ENCODE measurements at regions not wholly inside any gene's neighbourhood (a gene's known extent, or its start where the extent isn't known, plus 50 kb on each side); places are given as distances from the start of the nearest gene placed in this dataset.

DNA sequence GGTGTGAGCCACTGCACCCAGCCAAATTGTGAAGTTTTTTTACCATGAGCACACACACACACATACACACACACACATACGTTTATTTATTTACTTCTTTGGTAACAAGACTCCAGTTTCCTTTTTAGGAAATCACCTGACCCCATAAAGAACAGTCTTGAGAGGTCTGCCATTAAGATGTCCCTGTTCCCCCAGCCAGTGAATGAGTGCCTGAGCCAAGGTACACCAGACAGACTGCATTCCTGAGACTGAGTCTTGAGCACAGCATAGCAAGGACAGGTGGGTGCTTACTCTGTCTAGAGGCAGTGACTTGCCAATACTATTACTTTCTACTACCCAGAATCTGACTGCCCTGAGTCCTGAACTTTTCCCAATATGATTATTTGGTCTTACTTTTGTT, 167.2 kb upstream of the SATB2 start:
- DNase-seq = no peak

DNA sequence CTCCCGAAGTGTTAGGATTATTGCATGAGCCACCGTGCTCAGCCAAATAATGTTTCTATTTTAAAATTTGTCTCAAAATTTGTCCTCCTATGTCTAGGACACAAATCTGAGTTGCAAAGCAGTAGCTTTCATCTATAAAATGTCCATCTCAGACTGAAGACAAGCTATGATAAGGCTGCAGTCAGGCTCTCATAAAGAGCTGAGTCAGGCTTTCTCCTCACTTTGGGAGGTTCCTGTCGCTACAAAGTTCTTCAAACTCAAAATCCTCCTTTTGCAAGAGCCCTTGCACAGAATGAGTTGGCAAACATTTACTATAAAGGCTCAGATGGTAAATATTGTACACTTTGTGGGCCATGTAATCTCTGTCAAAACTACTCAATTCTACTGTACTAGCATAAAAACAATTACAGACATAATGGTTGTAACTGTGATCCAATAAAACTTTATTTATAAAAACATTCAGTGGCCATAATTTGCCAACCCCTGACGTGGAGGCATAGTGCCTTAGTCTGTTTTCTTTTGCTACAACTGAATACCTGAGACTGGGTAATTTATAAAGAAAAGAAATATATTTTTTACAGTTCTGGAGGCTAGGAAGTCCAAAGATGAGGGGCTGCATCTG, 154.9 kb upstream of the SATB2 start:
- no peak for DNase-seq

DNA sequence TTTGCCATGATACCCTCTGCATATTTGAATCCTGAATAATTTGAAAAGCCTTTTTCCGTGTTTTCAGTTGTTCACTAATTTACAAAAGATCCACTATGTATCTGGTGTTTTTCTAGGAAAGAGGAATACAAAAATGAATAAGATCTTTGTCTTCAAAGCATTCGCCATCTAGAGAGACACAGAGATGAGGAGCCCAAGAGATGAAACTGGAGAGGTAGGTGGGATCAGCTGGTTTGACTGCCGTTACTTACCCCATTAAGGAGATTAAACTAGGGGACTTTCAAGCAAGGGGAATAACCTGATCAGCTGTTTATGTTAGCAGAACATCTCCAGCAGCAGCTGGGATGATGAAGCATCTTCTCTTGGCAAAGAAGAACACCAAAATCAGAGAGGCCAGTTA, 150.2 kb upstream of the SATB2 start:
- DNase-seq = no peak

DNA sequence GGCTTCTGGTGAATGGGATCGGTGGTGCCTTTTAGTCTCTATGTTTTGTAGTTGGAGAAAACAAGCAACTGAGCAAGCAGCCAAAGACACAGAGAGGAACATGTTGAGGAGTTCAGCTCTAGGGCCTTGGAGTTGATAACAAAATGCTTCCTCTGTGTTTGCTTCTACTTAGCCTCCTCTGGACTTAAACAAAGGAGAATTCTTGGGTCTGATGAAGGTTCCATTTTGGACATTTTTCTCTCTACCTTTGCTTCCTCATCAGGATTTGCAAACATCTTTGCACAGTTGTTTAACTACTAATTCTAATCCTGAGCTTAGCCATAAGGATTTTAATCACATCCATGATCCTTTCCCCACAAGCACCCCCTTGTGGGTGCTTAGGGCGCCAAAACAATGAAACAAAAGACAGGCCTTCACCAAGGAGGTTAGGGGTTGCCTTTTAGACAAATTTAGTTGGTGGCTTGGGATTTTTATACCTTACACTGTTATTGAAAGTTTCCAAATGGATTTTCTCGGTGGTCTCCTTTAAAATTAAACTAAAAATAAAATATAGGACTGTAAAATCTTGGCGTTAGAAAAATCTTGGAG, 148.5 kb upstream of the SATB2 start:
- DNase-seq = no peak

DNA sequence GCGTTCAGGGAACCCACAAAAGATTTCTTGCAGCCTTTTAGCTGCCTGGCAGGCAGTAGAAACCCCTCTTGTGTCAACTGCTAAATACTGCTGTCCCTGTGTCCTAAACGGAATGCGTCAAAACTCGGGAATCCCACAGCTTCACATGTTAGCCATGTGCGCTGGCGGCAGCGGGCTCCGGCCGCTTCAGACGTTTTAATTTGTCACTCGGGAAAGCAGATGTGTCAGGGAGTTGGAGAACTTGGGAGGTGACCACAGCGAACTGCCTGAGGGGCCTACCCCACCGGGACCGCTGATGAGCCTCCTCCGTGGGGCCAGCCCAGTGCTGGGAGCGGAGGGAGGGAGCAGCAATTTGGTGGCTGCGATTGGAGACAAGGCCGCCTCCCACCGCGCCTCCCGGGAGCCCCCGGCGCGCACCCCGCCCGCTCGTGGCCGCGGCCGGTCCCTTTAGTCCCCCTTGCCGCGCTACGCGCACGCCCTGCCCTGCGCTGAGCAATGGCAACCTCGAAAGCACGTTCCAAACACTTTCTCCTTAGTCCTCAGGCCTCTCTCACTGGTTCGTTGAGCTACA, 146.1 kb upstream of the SATB2 start:
- DNase-seq = no peak

DNA sequence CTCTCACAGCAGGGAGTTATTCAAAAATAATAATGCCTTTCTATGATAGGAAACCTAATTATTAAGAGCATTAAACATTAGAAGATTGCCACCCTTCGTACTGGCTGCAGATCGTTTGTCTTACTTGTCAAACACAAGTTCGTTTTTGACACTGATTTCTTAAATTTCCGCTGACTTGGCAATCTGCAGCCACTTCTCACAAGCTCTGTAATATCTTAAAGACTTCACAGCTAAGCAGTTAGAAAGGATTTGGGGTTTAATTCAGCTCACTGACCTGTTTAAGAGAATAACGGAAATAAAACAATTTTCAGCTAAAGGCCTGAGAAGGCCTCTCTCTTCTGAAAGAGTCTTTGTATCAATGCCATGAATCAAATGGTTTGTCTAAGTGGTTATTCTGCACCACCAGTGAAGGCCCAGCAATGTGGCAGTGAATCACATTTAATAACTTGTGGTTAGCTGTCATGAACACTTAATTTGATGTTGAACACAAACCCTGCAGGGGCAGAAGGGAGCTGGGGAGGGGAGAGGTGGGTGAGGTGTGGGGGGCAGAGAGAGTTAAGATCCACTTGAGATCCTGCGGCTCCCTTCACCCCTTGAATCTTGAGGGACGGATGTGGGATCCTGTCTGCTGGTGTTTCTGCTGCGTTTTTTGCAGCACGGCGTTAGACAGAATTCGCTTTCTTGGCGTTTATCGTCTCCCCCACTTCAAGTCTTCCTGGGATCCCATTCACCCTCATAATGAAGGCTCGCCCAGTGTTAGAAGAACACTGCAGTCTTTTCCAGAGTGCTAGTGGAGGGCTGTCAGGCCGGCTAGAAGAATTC, 145.4 kb upstream of the SATB2 start:
- no peak for DNase-seq

DNA sequence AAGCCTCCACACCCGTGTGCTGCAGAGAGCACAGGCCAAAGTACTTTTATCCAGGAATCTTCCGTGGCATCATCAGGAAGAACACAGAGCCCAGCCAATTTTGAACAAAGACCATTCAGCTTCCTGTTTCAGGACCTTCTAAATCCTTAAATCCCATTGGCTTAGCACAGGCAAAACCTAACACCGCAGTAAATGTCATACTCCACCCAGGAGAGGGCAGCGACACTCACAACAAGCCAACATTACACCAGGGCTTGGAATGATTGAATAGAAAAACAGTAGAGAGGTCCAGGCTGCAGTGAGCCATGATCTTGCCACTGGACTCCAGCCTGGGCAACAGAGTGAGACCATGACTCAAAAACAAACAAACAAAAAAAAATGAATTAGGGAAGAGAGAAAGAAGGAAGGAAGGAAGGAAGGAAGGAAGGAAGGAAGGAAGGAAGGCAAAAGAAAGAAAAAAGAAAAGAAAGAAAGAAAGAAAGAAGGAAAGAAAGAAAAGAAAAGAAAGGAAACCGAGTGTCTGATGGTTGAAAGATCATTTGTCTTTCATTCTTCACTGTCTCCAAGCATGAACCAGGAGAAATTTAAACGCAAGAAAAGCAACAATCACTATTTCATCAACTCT, 144.6 kb upstream of the SATB2 start:
- DNase-seq = no peak

DNA sequence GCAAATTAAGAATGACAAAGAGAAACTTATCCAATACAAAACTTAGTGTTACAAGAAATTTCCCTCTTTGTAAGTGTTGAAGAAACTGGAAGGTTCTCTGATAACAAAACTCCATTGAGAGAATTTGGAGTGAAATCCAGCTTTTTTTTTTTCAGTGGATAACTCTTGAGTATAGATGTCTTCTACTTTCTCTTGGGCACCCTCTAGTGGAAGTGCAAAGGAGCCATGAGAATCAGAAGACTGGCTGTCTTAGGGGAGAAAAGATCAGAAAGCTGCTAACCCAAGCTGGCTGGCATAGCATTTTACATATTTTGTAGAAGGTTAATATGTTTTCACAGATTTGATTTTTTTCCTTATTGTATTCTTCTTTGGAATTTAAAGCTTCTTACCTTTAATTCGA, 138.8 kb upstream of the SATB2 start:
- peak; percentile 28 for DNase-seq

DNA sequence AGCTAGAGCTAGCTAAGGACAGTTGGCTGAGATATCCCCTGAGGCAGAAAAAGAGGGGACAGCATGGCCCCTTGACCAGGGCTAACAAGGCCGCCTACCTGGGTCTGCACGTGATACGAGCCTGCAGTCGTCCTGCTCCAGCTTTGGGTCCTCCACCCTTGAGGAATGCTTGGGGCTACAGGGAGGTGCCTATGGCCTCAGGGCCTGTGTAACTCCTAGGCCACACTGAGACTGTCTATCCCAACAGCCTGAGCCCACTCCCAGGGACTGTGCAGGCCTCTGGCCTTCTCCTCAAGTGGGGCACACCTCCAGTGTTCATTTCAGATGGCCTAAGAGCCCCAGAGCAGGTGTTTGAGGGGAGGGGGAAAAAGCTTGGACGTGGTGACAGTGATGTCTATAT, 136.7 kb upstream of the SATB2 start:
- DNase-seq = no peak

DNA sequence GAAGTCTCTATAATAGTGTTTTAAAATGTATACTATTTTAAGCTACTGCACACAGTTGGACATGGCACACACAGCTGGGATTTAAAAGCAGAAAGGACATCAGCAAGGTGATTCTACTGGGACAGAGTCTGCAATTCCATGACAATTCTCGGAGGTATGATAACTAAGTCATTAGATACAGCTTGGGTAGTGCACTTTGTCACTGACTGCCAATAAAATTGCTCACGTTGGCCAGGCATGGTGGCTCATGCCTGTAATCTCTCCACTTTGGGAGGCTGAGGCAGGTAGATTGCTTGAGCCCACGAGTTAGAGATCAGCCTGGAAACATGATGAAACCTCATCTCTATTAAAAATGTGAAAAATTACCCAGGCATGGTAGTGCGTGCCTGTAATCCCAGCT, 134.1 kb upstream of the SATB2 start:
- no peak for DNase-seq

DNA sequence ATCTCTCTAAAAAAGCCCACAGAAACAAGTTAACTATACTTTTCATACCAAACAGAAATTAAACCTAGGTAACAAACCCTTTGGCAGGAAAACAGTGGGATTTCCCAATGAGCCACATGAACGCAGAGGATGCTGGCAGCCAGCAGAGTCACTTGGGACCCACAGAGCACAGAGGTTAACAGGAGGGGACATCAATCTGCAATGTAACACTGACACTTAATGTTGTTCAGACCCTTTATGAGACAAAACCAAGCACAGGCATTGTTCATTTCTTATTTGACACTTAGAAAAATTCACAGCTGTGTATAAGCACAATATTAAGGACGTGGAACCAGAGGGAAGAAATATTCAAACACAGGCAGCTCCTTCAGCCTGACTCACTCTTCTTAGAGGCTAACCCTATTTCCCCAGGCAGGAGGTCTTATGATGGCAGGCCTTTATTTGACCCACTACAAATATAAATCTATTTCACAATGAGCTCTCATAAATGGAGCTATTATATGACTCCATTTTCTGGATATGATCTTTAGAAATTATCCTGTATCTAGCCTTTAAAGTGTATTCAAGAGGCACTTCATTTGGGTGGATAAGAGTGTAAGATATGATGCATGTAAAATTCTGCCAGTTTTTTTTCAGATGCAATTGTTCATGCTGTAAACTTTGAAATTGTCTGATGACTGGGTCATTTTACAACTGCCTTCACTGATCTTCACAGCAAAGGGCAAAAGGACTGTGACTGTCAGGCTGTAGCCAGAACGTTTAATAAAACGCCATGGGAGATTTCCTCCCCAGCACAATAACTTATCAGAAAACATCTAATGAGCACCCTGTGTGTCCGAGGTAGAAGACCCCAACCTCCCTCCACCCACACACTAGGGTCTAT, 132.8 kb upstream of the SATB2 start:
- DNase-seq = no peak

DNA sequence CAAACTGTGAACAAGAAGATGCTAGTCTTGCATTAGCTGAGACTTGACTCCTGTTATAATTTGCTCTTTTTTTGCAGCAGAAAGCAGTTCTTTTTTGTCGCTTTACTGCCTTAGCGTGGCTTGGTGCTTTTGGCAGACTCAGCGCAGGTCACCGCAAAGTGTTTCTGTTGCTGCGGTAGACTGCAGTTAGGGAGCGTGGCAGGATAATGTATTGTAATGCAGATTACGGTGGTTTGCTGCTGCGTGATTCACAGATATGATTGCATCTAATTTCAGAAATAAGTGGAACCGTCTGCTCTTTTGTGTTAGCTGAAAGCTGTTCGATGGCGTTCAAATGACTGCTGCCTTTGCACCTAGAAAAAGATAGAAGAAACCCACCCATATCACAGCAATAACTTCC, 131.6 kb upstream of the SATB2 start:
- no peak for DNase-seq

DNA sequence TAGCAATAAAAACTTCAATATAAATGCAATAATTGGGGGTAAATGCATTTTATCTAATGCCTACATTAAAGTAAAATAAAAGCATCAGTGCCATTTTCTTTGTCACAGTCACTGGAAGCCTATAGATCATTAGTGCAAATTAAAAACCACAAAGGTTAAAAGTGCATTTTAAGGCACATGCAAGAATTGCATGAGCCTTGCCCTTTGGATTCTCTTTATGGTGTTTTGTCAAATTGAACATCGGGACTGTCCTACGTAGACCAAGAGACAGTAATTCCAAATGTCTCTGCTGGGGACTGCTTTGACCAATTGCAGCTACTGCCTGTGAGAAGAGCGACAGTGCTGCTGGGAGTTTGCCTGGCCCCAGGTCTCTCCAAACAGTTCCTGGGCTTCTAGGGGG, 130.3 kb upstream of the SATB2 start:
- DNase-seq = no peak

DNA sequence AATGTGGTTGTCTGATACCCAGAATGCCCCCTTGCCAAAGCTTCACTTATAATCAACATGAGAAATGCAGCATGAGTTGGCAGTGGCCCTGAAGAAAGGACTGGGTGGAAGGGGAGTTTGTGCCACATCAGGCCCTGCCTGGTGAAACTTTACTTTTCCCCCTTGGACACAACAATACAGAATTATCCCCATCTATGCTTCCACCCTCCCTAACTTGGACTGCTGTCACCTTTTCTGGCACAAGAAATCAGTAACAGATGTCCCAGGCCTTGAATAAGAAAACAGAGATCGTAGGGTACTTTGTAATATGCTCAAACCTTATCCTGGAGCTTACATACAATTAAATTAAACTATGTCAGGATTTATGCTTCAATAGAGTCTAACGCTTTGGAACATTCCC, 128.9 kb upstream of the SATB2 start:
- DNase-seq = no peak

DNA sequence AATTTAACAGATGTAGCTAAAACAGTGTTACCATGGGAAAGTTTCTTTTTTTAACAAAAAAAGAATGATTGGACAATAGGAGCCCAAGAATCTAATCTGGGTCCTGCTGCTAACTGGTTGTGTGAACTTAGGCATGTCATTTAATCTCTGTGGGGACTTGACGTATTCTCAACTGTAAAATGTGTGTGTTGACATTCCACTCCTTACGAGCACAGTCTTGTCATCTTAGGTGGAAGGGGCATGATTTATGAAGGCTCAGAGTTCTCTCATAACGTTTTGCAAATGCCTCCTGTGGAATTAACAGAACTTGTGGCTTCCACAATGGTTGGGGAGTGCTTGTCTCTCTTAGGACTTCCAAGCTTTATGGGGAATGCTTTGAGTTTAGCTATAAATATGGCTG, 125.9 kb upstream of the SATB2 start:
- no peak for DNase-seq

DNA sequence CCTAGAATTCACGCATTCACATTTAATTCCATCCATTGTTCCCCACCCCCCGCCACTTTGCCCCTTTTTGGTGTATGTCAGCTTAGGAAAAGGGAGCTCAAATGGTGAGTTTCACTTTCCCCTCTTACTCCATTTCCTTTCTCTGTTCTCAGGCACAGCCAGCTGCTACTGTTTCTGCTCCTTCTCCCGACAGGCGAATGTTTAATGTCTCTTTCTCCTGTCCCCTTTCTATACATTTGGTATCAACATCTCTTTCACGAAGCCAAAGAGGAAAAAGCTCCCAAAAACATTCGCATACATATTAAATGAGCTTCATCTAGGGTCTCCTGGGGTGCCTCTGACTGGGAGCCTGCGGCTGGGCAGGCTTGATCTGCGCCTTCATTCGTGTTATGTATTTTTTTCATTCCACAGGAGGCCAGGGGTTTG, 124.2 kb upstream of the SATB2 start:
- DNase-seq = no peak

DNA sequence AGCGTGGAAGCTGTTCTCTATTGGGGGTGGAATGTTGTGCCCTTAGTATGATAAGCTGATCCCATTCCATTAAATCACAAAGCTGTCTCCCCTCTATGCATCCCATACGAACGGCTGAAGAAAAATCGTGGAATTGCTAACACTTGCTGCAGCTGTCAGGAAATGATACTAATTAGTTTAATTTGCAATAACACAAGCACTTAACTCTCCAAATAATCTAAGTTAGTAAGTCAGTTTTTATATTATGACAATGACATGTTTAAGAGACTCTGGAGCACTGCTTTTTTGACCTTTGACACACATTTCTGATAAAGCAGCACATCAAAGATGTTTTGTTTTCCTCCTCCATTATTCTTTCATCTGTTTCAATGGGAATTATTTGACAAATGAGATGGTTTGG, 123.7 kb upstream of the SATB2 start:
- no peak for DNase-seq

DNA sequence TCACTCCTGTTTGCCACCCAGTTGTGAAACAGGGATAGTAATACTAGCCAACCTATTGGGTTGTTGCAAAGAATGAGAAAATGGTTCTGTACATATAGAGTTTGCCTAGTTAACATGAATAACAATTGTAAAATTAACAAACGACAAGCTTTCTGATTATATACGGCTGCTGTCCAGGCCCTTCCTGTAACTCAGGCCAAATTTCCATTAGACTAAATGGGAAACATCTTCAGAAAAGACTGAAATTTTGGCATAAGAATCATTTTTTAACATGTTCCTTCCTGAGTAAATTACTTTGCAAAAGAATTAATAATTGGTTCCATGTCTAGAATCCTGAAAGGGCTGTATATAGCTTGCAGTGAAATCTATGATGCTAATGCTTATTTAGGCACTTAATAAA, 117.7 kb upstream of the SATB2 start:
- DNase-seq = no peak

DNA sequence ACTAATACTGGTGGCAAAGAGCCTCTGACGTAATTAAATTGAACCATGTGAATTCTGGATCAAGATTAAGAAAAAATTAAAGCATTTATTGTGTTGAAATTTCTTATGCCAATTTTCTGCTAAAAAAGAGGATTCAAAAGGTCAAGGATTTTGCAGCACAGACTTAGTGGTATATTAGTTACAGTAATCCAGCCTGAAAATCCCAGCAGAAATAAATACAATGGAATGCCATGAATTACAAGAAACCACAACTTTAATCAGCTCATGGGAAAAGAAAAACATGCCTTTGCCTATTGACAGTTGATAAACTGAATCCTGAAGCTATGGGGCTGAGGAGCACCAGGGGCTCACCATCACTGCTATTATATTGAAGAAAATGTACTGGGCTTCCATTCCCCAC, 114.8 kb upstream of the SATB2 start:
- DNase-seq = no peak

DNA sequence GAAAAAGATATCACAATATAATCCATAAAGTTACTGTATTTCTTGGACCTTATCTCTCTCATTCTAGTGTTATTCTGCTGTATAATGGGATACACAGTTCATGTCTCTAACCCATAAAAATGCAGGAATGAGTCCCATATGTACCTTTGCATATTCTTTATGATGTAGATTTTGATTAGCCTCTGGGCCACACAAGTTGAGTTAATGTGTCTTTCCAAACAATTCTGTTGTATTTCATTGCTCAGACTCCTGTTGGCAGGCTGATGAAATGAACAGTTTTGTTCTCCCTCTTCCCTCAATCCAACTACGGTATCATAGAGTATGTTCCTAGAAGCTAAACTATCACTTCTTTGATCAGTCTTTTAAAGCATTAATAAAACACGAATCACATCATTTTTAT, 113.2 kb upstream of the SATB2 start:
- DNase-seq = no peak

DNA sequence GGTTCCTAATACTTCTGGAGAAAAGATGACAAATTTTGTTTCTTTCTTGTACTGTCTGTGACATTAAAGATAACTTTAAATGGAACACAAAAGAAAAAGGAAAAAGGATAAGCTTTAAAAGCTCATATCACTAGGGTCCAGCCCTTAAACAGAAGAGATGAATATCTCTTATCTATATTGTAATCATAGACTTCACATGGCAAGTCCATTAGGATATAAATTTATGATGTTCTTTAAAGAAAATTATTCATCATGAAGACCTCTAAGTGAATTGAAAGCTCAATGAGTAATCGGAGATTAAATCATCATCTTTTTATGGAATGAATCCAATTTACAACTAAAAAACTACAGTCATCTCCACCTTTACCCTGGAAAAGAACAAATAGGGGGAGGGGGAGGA, 111.6 kb upstream of the SATB2 start:
- DNase-seq = no peak

DNA sequence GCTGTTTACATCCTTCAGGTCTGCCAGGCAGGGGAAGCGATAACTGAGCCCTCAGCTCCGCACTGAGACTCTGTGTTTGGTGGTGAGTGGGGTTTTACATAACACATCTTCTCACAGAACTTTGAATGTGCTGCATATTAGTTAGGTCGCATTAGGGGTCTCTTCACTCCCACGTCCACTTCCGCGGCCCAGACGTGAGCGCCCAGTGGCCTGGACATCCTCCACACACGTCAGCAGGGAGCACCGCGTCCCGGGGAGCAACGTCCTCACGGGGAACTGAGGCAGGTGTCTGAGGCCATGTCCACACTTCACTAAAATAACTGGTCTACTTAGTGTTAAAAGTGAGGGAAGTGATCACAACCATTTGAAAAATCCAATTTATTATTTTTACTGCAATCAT, 100.4 kb upstream of the SATB2 start:
- DNase-seq = no peak

Data from activated CD4-positive, alpha-beta T cell treated with anti-CD3 and anti-CD28 coated beads, Interleukin-10, Interleukin-2, amounts not matched to agents 100 ng/mL and 50 ng/mL, durations not matched to agents 16 hours and 8 hours (primary cell).